ENCODE measurements at regions not wholly inside any gene's neighbourhood (a gene's known extent, or its start where the extent isn't known, plus 50 kb on each side); places are given as distances from the start of the nearest gene placed in this dataset.

DNA sequence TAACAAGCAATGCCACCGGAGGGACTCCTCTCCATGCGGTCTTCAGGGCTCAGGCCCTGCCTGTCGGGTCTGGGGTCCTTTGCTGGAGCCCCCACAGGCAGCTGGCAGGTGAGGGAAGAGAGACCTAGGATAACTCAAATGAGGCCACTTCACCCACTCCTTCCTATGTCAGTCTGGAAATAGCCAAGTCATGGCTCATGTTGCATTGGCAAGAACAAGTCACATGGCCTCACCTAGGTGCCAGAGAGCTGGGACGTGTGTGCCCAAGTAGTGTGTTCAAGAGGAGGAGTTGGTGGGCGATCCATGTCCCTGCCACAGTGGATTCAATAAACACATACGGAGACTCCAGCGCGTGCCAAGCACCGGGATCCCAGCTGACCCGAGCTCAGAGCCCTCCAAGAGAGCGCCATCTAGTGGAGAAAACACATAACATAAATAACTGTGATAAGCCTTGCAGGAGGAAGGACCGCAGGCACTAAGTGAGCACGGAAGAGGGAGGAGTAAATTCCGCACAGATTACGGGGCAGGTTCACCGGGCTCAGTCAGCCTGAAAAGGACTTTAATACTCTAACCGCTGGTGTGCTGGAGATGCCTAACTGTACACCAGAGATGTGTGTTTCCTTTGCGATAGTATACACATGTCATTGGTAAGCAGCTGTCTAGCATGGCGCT is 580.8 kb downstream of the CCDC171 start:
- TF ChIP-seq, protein P1, sequence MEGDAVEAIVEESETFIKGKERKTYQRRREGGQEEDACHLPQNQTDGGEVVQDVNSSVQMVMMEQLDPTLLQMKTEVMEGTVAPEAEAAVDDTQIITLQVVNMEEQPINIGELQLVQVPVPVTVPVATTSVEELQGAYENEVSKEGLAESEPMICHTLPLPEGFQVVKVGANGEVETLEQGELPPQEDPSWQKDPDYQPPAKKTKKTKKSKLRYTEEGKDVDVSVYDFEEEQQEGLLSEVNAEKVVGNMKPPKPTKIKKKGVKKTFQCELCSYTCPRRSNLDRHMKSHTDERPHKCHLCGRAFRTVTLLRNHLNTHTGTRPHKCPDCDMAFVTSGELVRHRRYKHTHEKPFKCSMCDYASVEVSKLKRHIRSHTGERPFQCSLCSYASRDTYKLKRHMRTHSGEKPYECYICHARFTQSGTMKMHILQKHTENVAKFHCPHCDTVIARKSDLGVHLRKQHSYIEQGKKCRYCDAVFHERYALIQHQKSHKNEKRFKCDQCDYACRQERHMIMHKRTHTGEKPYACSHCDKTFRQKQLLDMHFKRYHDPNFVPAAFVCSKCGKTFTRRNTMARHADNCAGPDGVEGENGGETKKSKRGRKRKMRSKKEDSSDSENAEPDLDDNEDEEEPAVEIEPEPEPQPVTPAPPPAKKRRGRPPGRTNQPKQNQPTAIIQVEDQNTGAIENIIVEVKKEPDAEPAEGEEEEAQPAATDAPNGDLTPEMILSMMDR (IDR thresholded peaks at IDR 0.05), result peak; percentile 90
- TF ChIP-seq ZFX (IDR thresholded peaks at IDR 0.05; ENCODE audit: borderline replicate concordance), result no peak

Measured in 22Rv1 (cell line).